ENCODE measurements at regions not wholly inside any gene's neighbourhood (a gene's known extent, or its start where the extent isn't known, plus 50 kb on each side); places are given as distances from the start of the nearest gene placed in this dataset.

- DNase-seq: no peak
Measured at GRCh38 chr3:193780810-193781478, 187.9 kb downstream of the OPA1 start.

- DNase-seq: no peak
Measured at GRCh38 chr3:193782276-193782647, 189.3 kb downstream of the OPA1 start.

GRCh38 chr3:193782747-193783146, 189.7 kb downstream of the OPA1 start:
- no peak for DNase-seq

GRCh38 chr3:193783166-193783896, 190.3 kb downstream of the OPA1 start:
- DNase-seq: no peak

- DNase-seq: no peak
Measured at GRCh38 chr3:193784822-193785221, 191.8 kb downstream of the OPA1 start.

GRCh38 chr3:193787496-193787870, 194.5 kb downstream of the OPA1 start:
- DNase-seq: no peak

GRCh38 chr3:193788189-193788991, 195.4 kb downstream of the OPA1 start:
- DNase-seq: peak; percentile 35

GRCh38 chr3:193789455-193789854, 196.4 kb downstream of the OPA1 start:
- no peak for DNase-seq

- no peak for DNase-seq
Measured at GRCh38 chr3:193790086-193790990, 197.3 kb downstream of the OPA1 start.

- DNase-seq: no peak
Measured at GRCh38 chr3:193791041-193792032, 198.3 kb downstream of the OPA1 start.

GRCh38 chr3:193793123-193793522, 200.1 kb downstream of the OPA1 start:
- no peak for DNase-seq

GRCh38 chr3:193794002-193794881, 201.2 kb downstream of the OPA1 start:
- no peak for DNase-seq

- DNase-seq: no peak
Measured at GRCh38 chr3:193795062-193795690, 202.2 kb downstream of the OPA1 start.

GRCh38 chr3:193796089-193796488, 203.1 kb downstream of the OPA1 start:
- no peak for DNase-seq

GRCh38 chr3:193797566-193797965, 204.6 kb downstream of the OPA1 start:
- DNase-seq: no peak

- no peak for DNase-seq
Measured at GRCh38 chr3:193798051-193798450, 205.0 kb downstream of the OPA1 start.

- no peak for DNase-seq
Measured at GRCh38 chr3:193800138-193801043, 207.4 kb downstream of the OPA1 start.

- DNase-seq: no peak
Measured at GRCh38 chr3:193801097-193801496, 208.1 kb downstream of the OPA1 start.

- DNase-seq: no peak
Measured at GRCh38 chr3:193803288-193803687, 210.3 kb downstream of the OPA1 start.
